ENCODE measurements at regions not wholly inside any gene's neighbourhood (a gene's known extent, or its start where the extent isn't known, plus 50 kb on each side); places are given as distances from the start of the nearest gene placed in this dataset.

GRCh38 chr15:91478717-91479191 lies 374.8 kb upstream of the SLCO3A1 start:
- no peak for TF ChIP-seq CTCF (IDR thresholded peaks at IDR 0.05; ENCODE audit: poor library complexity, severe bottlenecking)
- no peak for TF ChIP-seq SMC3 (conservative IDR thresholded peaks at IDR 0.05; ENCODE audit: poor library complexity)
- no peak for TF ChIP-seq POLR2AphosphoS5 (IDR thresholded peaks at IDR 0.05)
- TF ChIP-seq TAF1 (IDR thresholded peaks at IDR 0.05; ENCODE audit: low read depth): no peak
- TF ChIP-seq EP300 (conservative IDR thresholded peaks at IDR 0.05; ENCODE audit: poor library complexity, severe bottlenecking): no peak
- no peak for TF ChIP-seq REST (IDR thresholded peaks at IDR 0.05; ENCODE audit: borderline replicate concordance)
- no peak for TF ChIP-seq EZH2 (IDR thresholded peaks at IDR 0.05; ENCODE audit: borderline replicate concordance, insufficient read depth, low read length, poor library complexity, severe bottlenecking)
